Limb (tissue), 2 donors: ENCODE measurements at regions not wholly inside any gene's neighbourhood (a gene's known extent, or its start where the extent isn't known, plus 50 kb on each side); places are given as distances from the start of the nearest gene placed in this dataset.
"Not testable (repeated sequence)": the region's sequence is repeated elsewhere in the genome, so short reads cannot be mapped to it uniquely, and the experiment has no call there.

Source experiments
- DNase-seq, 2 donors: peaks; one replicate each; pipeline ENCODE4 v3.0.0-alpha.2; 2016; ENCODE audit errors: extremely low spot score in 2 of 2

DNA sequence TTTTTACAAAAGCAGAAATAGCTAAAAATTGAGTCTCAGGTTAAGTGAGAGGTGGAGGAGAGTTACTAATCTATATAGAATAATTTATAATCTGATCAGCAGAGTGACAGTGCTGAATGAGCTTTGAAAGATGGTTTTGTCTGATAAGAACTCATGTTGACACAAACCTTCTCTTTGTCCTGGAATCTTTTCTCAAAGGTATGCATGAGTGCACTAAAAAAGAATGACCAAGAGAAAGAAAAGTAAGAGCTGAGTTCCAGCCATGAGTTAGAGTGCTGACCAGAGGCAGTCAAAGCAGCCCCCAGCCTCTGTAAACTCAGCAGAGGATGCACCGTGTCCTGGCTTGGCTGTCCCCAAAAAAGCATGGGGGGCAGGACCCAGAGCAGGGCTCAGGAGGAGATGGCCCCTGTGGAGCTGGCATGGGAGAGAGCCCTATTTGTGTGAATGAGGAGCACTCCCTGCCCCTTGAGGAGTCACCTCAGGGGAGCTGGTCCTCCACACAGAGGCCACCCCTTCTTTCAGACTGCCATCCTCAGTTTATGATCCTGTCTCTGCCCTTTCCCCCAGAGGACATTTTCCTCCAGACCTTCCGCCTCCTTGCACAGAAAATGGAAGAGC, 129.8 kb downstream of the SEC23A start:
- DNase-seq = no peak

DNA sequence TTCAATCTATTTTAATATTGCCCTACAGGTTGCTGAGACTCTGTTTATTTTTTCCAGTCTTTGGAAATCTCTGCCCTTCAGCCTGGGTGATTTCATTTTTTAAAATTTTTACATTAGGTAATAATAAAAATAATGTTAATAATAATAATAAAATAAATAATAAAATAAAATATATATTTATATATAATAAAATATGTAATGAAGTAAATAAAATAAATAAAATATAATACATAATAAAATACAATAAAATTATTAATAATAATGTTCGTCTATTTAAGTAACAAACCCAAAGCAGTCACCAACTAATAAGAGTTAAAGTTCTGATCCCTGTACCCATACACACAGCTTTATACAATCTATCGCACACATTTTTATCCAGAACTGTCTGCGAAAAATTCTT, 130.5 kb downstream of the SEC23A start:
- DNase-seq = no peak

DNA sequence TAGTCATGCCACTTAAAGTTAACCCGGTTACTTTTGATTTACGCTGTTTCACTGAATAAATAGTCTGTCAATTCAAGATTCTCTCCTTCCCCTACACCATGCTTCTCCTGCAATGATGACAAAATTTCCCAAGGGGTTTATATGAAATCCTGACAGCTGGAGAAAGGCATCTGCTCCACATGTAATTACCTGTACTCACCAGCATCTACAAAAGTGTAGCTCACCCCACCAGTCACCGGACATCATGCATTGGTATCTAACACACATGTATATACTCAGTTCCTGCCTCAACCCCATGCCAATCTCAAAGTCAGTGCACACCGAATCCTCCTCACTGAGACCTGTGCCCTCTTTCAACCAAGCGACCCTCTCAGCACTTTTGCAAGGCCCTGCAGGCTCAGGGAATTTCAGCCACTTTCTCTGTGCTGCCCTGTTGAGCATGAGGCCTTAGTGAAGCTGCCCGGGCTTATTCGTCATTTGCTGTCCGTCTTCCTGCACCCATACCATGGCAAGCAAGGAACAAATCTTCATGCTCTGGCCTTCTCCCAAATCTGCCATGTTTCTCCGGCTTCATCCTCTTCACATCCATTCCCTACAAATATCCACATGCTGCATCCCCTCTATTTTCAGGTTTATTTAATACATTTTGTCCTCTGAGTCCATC, 131.6 kb downstream of the SEC23A start:
- no peak for DNase-seq

DNA sequence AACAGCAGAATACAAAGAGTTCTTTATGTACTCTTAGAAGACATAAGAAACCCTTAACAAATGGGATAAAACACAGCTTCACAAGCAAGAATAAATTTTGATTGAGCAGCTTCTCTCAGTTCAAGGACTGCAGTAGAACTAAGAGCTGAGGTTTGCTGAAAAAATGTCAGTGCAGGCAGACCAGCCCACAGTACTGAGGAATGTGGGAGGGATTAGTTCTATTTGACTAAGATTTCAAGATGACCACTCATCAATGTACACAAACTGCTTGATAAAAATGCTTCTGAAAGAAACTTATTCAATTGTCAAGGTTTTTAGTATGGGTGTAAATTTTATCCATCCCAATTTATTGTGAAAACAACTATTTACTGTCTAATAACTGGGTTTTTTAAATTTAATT, 138.4 kb downstream of the SEC23A start:
- DNase-seq = no peak

DNA sequence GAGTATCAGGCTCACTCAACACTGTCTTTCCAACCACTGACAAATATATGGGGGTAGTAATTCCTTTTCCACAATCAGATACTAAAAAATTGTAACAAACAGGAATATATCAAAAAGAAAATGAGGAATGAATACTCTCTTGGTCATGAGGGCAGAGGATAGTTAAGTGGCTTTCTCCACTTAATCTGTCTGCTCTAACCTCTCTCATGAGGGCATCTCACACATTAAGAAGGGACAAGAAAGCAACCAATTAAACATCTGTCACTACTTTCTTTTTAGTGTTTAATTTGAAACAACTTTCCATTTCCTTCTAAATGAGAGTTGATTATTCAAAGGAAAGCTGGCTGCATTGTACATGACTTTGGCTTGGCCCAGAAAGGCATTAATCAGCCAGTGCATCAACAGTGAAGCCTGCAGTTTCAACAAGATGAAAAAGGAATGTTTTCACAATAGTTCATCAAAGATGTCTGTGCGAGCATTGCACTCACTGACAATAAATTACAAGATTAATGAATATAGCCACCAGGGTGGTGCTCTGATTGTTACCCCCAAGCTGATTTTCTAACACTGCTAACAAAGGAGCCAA, 142.0 kb downstream of the SEC23A start:
- no peak for DNase-seq

DNA sequence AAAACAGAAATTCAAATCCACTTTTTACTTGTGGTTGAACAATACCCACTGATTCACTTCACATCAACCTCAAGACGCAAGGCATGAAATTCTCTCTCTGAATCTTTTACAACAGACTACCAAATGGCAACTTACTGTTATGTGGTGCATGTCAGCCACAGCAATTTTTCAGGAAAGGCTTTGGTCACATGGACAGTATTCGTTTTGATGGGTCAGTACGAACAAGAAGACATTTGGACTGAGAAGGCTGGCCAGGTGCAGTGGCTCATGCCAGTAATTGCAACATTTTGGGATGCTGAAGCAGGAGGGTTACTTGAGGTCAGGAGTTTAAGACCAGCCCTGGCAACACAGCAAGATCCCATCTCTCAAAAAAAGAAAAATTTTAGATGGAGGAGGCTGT, 144.0 kb downstream of the SEC23A start:
- DNase-seq = no peak

DNA sequence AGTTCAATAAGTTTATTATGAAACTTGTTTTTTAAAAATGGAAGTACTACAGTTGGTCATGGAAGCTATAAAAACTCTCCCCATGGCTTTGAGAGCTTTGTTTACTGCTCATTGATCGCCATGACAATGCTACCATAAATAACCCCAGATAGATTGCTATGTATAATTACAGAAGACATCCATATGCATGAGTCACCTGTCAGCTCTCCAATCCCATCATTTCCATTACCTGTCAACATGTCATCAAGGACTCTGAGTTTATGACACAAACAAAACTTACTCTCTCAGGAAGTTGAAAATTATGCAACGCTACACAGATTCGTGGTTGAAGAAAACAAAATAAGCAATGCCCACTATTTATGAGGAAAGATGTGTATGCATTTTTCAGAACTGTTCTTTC, 144.4 kb downstream of the SEC23A start:
- no peak for DNase-seq

GRCh38 chr14:38951451-38951850, 151.6 kb downstream of the SEC23A start:
- no peak for DNase-seq

GRCh38 chr14:38950676-38951075, 152.4 kb downstream of the SEC23A start:
- no peak for DNase-seq

- DNase-seq = no peak
Measured at GRCh38 chr14:38948576-38948975, 154.5 kb downstream of the SEC23A start.

GRCh38 chr14:38948171-38948570, 154.9 kb downstream of the SEC23A start:
- DNase-seq = no peak

DNA sequence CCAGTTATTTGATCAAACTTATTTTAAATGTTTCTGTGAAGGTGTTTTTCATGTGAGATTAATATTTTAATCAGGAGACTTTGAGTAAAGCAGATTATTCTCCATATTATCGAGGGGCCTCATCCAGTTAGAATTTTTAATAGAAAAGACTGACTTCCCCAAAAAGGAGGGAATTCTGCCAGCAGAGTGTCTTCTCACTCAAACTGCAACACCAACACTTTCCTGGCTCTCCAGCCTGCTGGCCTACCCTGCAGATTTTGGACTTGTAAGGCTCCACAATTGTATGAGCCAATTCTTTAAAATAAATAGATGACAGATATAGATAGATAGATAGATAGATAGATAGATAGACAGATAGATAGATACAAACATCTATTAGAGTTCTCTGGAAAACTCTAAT, 155.7 kb downstream of the SEC23A start:
- DNase-seq = no peak

DNA sequence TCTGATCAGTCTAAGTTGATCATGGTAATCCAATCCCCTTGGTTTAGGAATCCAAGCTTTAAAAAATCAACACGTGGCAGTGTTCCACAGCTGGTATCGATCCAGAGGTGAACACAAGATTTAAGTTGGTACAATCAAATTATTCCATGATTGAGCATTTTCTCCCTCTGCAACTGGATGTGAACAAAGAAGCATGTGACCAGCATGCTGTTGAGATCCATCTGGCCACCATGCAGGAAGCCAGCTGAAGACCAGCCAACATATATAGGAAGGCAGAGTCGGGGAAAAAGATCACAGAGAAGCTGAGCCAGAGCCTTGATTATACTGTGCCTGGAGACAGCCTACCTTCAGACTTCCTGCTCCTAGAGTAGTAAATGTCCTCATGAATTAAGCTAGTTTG, 158.3 kb downstream of the SEC23A start:
- DNase-seq = no peak

- no peak for DNase-seq
Measured at GRCh38 chr14:38941488-38941887, 161.5 kb downstream of the SEC23A start.

DNA sequence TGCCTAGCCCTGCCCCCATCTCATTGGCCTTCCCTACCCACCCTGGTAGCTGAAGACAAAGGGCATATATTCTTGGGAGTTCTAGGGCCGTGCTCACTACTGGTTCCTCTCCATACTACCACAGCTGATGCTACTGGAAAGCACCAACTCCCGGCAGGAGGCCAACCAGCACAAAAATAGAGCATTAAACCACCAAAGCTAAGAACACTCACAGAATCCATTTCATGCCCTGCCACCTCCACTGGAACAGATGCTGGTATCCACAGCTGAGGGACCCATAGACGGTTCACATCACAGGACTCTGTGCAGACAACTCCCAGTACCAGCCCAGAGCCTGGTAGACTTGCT, 170.4 kb downstream of the SEC23A start:
- DNase-seq = not testable (repeated sequence)

- DNase-seq = no peak
Measured at GRCh38 chr14:38931969-38932652, 170.9 kb downstream of the SEC23A start.

GRCh38 chr14:38930898-38931297, 172.1 kb downstream of the SEC23A start:
- no peak for DNase-seq

GRCh38 chr14:38930022-38930421, 173.0 kb downstream of the SEC23A start:
- no peak for DNase-seq

- DNase-seq = no peak
Measured at GRCh38 chr14:38929416-38929815, 173.6 kb downstream of the SEC23A start.

DNA sequence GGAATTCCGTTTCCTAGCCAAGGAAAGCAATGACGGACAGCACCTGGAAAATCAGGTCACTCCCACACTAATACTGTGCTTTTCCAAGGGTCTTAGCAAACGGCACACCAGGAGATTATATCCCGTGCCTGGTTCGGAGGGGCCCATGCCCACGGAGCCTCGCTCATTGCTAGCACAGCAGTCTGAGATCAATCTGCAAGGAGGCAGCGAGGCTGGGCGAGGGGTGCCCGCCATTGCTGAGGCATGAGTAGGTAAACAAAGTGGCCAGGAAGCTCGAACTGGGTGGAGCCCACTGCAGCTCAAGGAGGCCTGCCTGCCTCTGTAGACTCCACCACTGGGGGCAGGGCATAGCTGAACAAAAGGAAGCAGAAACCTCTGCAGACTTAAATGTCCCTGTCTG, 181.1 kb downstream of the SEC23A start:
- not testable (repeated sequence) for DNase-seq

DNA sequence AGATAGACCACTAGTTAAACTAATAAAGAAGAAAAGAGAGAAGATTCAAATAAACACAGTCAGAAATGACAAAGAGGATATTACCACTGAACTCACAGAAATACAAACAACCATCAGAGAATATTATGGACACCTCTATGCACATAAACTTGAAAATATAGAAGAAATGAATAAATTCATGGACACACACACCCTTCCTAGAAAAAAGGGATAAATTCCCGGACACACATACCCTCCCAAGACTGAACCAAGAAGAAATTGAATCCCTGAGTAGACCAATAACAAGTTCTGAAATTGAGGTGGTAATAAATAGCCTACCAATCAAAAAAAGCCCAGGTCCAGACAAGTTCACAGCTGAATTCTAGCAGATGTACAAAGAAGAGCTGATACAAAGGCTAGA, 187.9 kb downstream of the SEC23A start:
- DNase-seq = no peak

- no peak for DNase-seq
Measured at GRCh38 chr14:38910092-38910491, 192.9 kb downstream of the SEC23A start.

GRCh38 chr14:38904959-38905358, 198.1 kb downstream of the SEC23A start:
- no peak for DNase-seq
